Stimulated activated CD4-positive, alpha-beta T cell treated with anti-CD3 and anti-CD28 coated beads, Interleukin-12 subunit alpha, Interleukin-12 subunit beta, amount 100 ng/mL, for 48 hours (primary cell): ENCODE measurements at regions not wholly inside any gene's neighbourhood (a gene's known extent, or its start where the extent isn't known, plus 50 kb on each side); places are given as distances from the start of the nearest gene placed in this dataset.
"Not testable (repeated sequence)": the region's sequence is repeated elsewhere in the genome, so short reads cannot be mapped to it uniquely, and the experiment has no call there.

Experiments
- DNase-seq, 3 donors: peaks; one replicate each; pipeline ENCODE4 v3.0.0-alpha.2; 2020; ENCODE audit warnings: low read depth in 2 of 3, low spot score in 1 of 3

GRCh38 chr4:111230265-111230664, 607.4 kb upstream of the PITX2 start:
- no peak for DNase-seq

GRCh38 chr4:111231281-111231680, 608.4 kb upstream of the PITX2 start:
- DNase-seq, result no peak

- no peak for DNase-seq
Observed at GRCh38 chr4:111234939-111235338, 612.1 kb upstream of the PITX2 start.

- no peak for DNase-seq
Observed at GRCh38 chr4:111263836-111264235, 641.0 kb upstream of the PITX2 start.

GRCh38 chr4:111266937-111267336, 644.1 kb upstream of the PITX2 start:
- DNase-seq, result no peak

GRCh38 chr4:111267786-111268185, 644.9 kb upstream of the PITX2 start:
- no peak for DNase-seq

GRCh38 chr4:111268769-111269414, 646.0 kb upstream of the PITX2 start:
- DNase-seq, result no peak

- no peak for DNase-seq
Observed at GRCh38 chr4:111269439-111269838, 646.6 kb upstream of the PITX2 start.

GRCh38 chr4:111274060-111274459, 651.2 kb upstream of the PITX2 start:
- DNase-seq, result no peak

- no peak for DNase-seq
Observed at GRCh38 chr4:111274486-111274885, 651.6 kb upstream of the PITX2 start.

- DNase-seq, result no peak
Observed at GRCh38 chr4:111281219-111281618, 658.3 kb upstream of the PITX2 start.

GRCh38 chr4:111282035-111282434, 659.2 kb upstream of the PITX2 start:
- no peak for DNase-seq

GRCh38 chr4:111283066-111283677, 660.3 kb upstream of the PITX2 start:
- DNase-seq, result peak; percentile 2 to 23 (median 19)

GRCh38 chr4:111296466-111296865, 673.6 kb upstream of the PITX2 start:
- DNase-seq, result no peak

GRCh38 chr4:111303806-111304205, 680.9 kb upstream of the PITX2 start:
- no peak for DNase-seq

- no peak for DNase-seq
Observed at GRCh38 chr4:111323496-111323895, 700.6 kb upstream of the PITX2 start.

GRCh38 chr4:111323916-111324315, 701.0 kb upstream of the PITX2 start:
- DNase-seq, result no peak

GRCh38 chr4:111326450-111326849, 703.6 kb upstream of the PITX2 start:
- no peak for DNase-seq

GRCh38 chr4:111330786-111331185, 707.9 kb upstream of the PITX2 start:
- no peak for DNase-seq

GRCh38 chr4:111334361-111334760, 711.5 kb upstream of the PITX2 start:
- DNase-seq, result no peak

GRCh38 chr4:111337186-111337876, 714.5 kb upstream of the PITX2 start:
- DNase-seq, result not testable (repeated sequence)

GRCh38 chr4:111359602-111360001, 736.7 kb upstream of the PITX2 start:
- DNase-seq, result no peak
